GM21717 (cell line): ENCODE measurements at regions not wholly inside any gene's neighbourhood (a gene's known extent, or its start where the extent isn't known, plus 50 kb on each side); places are given as distances from the start of the nearest gene placed in this dataset.
"Not testable (repeated sequence)": the region's sequence is repeated elsewhere in the genome, so short reads cannot be mapped to it uniquely, and the experiment has no call there.

Experiments
- ATAC-seq: cut with Tn5 transposase; IDR thresholded peaks from one replicate; pipeline ENCODE4 v1.9.1; 2021; ENCODE audit warnings: mild to moderate bottlenecking, moderate library complexity; ENCODE audit not compliant: unreplicated experiment

DNA sequence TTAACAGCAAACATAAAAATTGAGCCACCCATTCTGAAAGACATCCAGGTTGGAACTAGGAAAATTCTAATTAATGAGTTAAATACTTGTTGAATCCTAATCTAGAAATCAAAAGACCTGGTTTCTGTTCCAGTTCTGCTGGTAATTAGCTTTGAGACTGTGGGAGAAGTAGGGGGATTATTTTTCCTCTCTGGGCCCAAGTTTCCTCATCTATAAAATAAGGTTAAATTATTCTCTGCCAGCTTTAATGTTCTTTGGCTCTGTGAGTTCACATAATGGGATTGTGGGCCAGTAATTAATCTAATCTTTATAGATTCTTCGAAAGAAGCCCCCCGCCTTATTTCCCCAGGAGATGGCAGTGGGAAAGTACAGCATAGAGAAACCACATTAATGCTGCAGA is 104.6 kb downstream of the ENC1 start:
- ATAC-seq: no peak

DNA sequence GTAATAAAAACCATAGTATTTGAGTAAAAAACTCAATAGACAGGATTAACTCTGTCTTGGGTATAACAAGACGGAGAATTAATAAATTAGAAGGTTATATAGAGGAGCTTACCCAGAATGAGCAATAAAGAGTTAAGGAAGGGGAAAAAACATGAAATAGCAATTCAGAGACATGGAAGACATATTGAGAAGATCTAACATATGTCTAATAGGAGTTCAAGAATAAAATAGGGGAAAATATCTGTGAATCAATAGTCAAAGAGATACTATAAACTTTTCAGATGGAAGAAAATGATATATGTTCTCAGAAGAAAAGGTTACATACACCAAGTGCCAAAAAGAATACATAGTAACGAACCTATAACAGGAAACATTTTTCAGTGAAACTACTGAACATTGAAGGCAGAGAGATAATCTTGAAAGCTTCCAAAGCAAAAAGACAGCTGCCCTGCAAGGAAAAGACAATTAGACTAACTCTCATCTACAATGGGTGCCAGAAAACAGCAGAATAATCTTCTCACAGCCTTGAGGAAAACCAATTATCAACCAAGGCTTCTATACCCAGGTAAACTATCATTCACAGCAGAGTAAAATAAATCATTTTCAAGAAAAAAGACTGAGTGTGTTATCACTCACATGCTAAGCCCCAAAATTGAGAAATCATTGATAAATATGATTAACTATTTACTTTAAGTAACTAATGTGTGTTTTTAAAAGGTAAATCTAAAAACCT is 106.0 kb downstream of the ENC1 start:
- ATAC-seq: no peak

DNA sequence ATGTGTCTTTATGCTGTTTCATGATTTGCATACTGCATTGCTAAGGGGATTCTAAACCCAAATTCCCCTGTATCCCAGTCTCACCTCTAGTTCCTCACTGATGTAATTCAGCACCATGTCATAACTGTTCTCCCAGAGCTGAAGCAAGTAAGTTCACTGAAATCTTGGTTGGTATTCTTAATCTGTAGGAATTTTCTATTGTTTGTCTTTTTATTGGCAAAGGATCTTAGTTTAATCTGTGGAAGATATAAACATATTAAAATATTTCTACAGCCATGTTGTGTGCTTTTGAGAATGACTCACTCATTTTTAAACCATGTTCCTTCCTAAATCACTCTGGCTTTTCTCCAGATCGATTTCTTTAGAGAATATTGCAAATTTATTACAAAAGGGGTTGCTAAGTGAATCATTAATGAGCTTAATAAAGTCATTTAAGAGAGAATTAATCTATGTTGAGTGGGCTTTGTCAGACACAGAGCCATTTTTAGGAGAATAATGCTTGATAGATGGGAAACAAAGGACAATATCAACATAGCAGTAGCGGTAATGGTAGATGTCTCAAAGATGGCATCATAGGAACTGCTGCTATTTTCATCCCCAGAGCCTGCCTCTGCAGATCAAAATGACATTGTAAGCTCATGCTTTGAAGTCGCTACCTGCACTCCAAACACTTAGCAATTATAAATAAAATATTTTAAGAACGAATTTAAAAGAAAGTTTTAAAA is 110.0 kb downstream of the ENC1 start:
- ATAC-seq: no peak

DNA sequence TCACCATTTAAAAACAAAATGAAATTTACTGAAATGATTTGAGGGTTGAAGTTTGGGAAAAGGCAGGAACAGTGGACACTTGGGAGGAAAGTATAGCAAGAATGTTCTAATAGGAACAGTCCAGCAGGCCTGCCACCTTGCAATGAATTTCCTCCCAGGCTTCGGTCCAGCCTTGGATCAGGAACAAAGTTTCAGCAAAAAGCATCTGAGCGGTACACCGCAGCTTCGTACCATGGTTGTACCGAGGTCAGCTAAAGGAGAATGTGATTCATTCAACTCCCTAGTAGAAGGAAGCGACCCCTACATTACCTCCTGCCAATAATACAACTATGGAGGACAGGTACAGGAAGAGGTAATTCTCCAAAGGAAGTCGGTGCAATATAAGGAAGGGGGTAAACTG is 111.4 kb downstream of the ENC1 start:
- no peak for ATAC-seq

DNA sequence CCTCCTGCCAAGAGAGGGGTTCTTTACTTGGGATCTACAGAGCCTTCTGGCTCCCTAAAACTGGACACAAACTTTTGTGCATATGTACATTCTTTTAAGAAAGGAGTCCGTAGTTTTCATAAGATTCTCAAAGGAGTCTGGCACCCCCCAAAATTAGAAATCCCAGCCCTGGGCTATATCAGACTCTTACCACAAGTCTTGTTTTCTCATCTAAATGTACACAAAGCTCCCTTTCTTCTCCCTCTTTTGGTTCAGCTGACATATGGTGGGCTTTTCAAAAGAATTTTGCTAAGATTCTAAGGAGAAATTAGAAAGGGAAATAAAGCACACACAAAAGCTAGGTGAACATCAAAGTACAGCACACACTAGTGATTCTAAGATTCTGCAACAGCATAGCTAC is 114.4 kb downstream of the ENC1 start:
- no peak for ATAC-seq

DNA sequence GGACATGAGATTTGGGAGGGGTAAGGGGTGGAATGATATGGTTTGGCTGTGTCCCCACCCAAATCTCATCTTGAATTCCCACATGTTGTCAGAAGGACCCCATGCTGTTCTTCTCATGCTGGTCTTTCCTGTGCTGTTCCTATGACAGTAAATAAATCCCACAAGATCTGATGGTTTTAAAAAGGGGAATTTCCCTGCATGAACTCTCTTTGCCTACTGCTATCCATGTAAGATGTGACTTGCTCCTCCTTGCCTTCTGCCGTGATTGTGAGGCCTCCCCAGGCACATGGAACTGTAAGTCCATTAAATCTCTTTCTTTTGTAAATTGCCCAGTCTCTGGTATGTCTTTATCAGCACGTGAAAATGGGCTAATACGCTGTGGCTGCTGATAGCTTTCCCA is 115.8 kb downstream of the ENC1 start:
- not testable (repeated sequence) for ATAC-seq

DNA sequence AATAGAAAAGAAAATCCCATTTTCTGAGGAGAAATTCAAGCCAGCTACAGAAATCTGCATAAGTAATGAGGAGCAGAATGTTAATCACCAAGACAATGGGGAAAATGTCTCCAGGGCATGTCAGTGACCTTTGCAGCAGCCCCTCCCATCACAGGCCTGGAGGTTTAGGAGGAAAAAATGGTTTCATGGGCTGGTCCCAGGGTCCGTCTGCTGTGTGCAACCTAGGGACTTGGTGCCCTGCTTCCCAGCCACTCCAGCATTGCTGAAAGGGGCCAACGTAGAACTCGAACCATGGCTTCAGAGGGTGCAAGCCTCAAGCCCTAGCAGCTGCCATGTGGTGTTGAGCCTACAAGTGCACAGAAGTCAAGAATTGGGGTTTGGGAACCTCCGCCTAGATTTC is 116.8 kb downstream of the ENC1 start:
- ATAC-seq: not testable (repeated sequence)

DNA sequence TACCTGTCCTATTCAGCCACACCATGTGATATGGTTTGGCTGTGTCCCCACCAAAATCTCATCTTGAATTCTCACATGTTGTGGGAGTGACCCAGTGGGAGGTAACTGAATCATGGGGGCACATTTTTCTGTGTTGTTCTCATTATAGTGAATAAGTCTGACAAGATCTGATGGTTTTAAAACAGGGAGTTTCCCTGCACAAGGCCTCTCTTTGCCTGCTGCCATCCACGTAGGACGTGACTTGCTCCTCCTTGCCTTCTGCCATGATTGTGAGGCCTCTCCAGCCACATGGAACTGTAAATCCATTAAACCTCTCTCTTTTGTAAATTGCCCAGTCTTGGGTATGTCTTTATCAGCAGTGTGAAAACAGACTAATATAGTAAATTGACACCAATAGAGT is 117.7 kb downstream of the ENC1 start:
- not testable (repeated sequence) for ATAC-seq

DNA sequence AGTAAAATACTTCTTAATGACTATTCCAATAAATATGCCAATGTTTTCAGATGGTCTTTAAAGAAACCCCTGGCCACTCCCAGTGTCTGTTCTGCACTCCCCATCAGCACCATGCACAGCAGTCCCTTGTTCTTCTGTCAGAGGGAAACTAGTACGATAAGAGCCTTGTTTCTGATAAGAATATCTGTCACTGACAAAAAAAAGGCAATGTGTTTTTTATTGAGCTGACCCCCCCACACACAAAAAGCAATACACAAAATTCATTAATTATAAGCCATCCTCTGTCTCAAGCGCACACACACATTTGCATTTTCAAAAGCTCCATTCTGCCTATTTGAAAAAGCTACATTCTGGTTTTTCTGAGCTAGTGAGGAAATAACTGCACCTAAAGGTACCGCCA is 119.1 kb downstream of the ENC1 start:
- ATAC-seq: no peak

DNA sequence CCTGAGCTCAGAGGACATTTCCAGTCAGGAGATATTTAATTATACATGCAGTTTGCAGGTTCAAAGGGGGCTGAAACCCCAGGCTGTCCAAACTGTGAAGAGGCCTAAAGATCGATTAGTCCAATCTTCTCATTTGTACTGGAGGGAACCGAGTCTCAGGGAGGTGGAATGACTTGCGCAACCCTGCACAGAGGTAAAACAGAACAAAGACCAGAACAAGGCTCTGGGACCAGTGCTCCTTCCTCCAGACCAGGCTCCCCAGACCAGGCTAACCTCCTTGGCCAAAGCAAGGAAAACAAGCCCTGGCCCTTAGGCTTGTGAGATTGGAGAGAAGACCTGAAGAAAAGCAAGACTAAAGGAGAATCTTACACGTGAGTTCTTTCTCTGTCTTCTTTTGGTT is 120.8 kb downstream of the ENC1 start:
- no peak for ATAC-seq

DNA sequence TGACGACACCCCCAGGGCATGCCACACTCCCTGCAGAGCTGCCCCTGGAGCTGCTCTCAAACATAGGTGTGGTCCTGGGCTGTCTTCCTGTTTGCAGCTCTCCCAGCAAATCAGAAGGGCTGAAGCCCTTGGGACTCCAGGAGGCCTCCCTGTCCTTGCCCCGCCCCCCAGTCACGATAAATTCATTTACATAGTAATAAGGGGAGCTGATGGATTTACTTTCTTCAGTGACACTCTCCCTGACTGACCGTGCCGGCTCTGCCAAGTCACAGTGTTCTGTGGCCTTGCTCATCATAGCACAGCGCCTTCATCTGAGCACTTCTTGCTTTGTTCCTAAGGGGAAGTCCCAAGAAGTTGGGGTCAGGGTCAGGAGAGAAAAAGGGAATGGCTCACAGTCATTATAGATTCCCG is 121.4 kb downstream of the ENC1 start:
- no peak for ATAC-seq

DNA sequence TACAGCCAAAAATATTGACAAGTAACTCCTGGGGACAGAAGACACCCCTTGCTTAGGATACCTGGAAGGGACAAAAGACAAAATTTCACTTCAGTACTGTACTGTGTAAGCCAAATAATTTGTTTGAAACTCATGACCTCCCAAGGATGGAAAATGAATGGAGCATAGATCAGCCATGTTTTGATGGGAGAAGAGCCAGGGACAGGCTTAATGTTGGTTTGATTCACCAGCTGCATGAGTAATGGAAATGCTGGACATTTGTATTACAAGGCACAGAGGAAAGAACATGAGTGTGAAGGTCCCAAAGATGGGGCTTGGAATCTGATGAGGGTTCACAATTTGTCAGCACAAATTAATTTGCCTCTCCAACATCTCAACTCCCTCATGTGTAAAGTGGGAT is 122.8 kb downstream of the ENC1 start:
- no peak for ATAC-seq

DNA sequence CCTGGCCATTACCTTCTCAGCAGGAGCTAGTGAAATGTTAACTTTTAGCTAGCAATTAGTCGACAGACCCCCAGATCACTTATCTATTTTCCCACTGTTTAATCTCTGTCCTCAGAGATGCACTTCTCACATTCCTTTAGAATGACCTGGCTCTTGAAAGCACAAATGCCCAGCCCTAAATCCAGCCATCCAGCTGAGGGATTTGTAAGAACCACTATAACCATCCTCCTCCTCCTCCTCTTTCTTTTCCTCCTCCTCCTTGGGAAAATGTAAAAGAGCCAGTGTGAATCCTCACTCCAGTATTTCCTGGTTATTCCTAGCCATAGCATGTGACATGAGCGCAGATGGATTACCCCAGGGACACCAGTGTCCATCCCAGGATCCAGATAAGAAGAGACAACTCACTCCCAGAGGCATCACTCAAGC is 124.3 kb downstream of the ENC1 start:
- ATAC-seq: no peak

DNA sequence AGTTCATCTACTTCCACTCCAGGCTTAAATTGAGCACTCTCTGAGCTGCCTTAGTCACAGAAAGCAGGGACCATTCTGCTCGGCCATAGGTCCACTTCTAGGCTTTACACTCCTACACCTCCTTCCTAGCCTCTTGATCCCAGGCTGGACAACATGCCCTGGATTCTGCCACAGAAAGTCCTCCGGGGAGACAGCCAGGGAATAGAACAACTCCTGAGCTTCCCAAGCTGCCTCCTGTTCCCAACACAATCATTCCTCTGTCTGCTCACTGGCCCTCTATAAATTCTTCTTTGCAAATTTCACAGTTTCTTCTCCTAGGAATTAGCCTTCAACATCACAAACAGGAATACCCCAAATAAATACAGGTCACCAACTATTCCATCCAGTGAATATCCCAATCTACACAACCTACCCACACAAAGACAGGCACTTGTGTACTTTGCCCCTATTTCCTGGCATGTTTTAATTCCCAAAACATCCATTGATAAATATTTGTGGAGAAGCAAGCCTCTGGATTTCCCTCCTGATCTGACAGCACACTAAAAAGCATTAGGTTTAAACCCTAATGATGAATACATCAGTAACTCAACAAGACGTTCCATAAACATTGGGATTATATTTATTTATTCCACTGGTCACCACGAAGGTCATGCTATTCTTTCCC is 125.5 kb downstream of the ENC1 start:
- no peak for ATAC-seq

DNA sequence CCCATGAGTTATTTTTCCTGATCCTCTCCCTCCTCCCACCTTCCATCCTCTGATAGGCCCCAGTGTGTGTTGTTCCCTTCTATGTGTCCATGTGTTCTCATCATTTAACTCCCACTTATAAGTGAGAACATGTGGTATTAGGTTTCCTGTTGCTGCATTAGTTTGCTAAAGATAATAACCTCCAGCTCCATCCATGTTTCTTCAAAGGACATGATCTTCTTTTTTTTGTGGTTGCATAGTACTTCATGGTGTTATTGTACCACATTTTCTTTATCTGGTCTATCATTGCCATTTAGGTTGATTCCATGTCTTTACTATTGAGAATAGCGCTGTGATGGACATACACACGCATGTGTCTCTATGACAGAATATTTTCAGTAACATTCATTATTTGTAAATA is 128.8 kb downstream of the ENC1 start:
- not testable (repeated sequence) for ATAC-seq

DNA sequence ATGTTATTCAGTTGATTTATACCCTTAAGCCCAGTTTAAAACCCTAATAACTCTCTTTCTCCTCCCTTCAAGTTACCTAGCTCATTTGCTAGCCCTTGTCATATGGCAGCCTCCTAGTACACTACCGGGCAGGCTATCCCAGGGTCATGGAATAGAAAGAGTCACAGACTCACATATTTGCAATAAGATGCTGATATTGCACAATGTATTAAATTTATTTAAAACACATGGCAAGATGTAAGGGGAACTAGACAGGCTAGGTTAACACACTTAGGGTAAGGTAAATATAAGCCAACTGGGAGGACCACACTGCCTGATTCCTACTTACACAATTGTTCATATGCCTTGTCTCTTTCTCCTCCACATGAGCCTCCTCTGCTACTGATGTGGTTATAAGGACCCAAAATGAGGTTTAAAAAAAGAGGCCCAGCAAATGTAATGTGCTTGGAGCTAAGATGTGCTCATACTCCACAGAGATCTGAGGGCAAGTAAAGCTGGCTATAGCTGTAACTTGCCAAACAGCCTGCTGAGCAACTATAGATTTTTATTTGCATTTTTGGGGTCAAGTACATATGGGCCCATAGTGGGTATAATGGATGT is 130.0 kb downstream of the ENC1 start:
- no peak for ATAC-seq

DNA sequence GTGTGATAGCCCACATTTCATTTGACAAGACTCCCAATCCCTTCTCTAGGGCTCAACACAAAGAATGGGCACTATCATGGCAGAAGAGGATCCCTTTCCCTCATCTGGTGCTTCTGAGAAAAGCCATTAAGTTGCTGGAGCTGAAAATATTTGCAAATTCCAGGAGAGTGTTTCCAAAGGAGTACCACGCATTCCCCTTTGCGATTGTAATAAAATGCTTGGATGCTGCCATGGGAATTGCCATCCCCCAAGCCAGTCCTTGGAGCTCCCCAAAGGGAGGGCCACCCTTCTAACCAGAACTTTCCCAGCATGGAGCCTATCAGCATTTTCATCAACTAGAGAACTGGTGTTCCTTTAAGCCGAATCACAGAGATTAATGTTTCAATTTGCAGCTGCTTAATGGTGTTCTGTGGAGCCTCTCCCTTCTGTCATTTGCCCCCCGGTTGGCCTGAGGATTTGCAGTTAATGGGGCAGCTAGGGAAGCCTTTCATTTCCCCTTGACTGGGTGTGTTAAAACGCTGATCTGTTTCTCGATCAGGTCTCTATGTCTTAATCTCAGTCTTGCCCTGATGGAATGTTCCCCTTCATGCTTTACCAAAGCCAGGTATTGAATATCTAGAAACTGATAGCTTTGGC is 133.0 kb downstream of the ENC1 start:
- no peak for ATAC-seq

DNA sequence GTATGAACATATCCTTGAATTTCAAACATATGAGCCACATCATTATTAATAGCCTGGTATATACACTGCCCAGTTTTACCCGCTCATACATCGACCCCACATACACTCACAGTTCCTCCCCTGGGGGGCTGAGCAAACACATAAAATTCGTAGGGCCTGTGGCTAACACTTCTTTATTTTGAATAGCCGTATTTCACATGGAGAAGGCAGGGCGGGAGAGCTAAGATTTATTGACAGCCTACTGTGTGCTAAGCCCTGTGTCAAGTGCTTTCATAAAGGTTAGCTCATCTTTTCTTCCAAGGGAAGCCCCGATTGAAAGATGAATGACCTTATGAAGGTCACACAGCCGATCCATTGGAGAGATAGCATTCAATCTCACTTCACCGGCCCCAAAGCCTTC is 134.4 kb downstream of the ENC1 start:
- ATAC-seq: no peak

DNA sequence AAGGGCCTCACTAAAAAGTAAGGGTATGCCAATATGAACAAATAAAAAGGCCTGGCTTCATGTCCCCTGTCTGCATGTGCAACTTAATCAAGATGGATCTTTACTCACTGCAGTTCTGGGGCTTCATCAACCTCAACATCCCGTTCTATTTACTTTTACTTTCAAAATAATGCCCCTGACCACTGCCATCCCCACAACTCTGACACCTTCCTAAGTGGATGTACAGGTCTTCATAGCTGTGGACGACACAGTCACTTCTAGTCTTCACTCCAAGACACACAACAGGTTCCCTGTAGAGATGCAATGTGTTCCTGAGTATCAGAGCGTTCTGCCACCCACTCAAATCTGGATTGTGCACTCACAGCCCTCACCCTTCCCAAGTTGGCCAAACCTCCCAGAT is 136.1 kb downstream of the ENC1 start:
- ATAC-seq: no peak

DNA sequence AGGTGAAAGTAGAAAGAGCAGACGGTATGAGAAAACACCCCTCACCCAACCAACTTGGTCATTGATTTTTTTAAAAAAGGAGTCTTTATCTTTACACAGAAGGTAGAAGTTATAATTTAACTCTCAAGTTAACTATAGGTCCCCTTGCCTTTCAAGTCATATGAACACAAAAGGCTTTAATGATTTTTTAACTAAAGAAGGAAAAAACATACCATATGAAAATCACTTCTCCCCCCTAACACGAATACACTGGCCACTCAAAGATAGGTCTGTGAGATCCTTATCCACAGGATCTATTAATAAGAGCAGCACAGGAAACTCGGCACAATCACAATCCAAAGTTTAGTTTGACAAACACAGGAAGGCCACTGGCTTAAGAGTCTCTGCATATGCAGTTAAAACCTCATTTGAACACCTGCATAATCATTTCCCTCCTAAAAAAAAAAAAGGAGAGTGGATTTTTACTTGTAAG is 138.0 kb downstream of the ENC1 start:
- ATAC-seq: no peak
